Body of pancreas (tissue), 4 donors: ENCODE measurements at regions not wholly inside any gene's neighbourhood (a gene's known extent, or its start where the extent isn't known, plus 50 kb on each side); places are given as distances from the start of the nearest gene placed in this dataset.

Experiments used
- POLR2A ChIP-seq, 3 donors: fragments of 450-650 bp; IDR thresholded peaks; one replicate each; pipeline ENCODE4 v1.6.1; 2016; ENCODE audit warnings: antibody characterized with exemption in 3 of 3, mild to moderate bottlenecking in 2 of 3
- TF ChIP-seq, protein P1 (sequence below), 7 experiments: fragments of 450-650 bp in 4 of 7; fragments of 200-600 bp in 3 of 7; sonication (generic) in 3 of 7; IDR thresholded peaks; one replicate each; pipeline ENCODE4 v1.5.1; 2016 to 2019; ENCODE audit warnings: antibody characterized with exemption in 7 of 7

DNA sequence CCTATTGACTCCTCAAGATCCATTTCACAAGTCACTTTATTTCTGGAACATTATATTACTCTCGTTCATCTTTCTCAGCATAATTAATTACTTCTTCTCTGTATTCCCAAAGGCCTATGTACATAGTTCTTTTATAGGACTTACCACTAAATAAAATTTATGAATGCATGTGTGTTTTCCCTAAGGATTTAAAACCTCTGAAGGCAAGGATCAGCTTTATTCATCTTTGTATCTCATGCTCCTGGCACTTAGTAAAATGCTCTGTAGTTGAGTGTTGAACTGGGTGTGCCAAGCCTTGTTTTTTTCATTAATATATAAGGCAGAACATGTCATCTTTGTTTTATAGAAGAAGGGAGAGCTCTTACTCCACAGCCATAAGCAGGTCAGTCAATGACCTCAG is 194.1 kb upstream of the ZPLD1 start:
- no peak for TF ChIP-seq POLR2A (IDR thresholded peaks at IDR 0.05)
- TF ChIP-seq, protein P1, sequence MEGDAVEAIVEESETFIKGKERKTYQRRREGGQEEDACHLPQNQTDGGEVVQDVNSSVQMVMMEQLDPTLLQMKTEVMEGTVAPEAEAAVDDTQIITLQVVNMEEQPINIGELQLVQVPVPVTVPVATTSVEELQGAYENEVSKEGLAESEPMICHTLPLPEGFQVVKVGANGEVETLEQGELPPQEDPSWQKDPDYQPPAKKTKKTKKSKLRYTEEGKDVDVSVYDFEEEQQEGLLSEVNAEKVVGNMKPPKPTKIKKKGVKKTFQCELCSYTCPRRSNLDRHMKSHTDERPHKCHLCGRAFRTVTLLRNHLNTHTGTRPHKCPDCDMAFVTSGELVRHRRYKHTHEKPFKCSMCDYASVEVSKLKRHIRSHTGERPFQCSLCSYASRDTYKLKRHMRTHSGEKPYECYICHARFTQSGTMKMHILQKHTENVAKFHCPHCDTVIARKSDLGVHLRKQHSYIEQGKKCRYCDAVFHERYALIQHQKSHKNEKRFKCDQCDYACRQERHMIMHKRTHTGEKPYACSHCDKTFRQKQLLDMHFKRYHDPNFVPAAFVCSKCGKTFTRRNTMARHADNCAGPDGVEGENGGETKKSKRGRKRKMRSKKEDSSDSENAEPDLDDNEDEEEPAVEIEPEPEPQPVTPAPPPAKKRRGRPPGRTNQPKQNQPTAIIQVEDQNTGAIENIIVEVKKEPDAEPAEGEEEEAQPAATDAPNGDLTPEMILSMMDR (IDR thresholded peaks at IDR 0.05) = no peak
